Left kidney (tissue), 1 donor: ENCODE measurements at regions not wholly inside any gene's neighbourhood (a gene's known extent, or its start where the extent isn't known, plus 50 kb on each side); places are given as distances from the start of the nearest gene placed in this dataset.
A peak's percentile ranks its signal among the peaks of the same experiment; 100 is the strongest.
"Not testable (repeated sequence)": the region's sequence is repeated elsewhere in the genome, so short reads cannot be mapped to it uniquely, and the experiment has no call there.

ENCODE experiments used
- DNase-seq: peaks from one replicate; pipeline ENCODE4 v3.0.0-alpha.2; 2013

GRCh38 chr7:68082961-68083657, 1086.5 kb downstream of the TYW1 start:
- not testable (repeated sequence) for DNase-seq

GRCh38 chr7:68087401-68087800, 1090.8 kb downstream of the TYW1 start:
- DNase-seq: no peak

GRCh38 chr7:68088879-68089278, 1092.2 kb downstream of the TYW1 start:
- DNase-seq: no peak

- DNase-seq: not testable (repeated sequence)
Measured at GRCh38 chr7:68090256-68090655, 1093.6 kb downstream of the TYW1 start.

- DNase-seq: no peak
Measured at GRCh38 chr7:68103319-68103718, 1106.7 kb downstream of the TYW1 start.

- peak; percentile 44 for DNase-seq
Measured at GRCh38 chr7:68107261-68107660, 1110.6 kb downstream of the TYW1 start.

GRCh38 chr7:68107968-68108367, 1111.3 kb downstream of the TYW1 start:
- no peak for DNase-seq

GRCh38 chr7:68109299-68109698, 1112.7 kb downstream of the TYW1 start:
- no peak for DNase-seq

- DNase-seq: no peak
Measured at GRCh38 chr7:68119411-68119810, 1122.8 kb downstream of the TYW1 start.

- DNase-seq: no peak
Measured at GRCh38 chr7:68121056-68121455, 1124.4 kb downstream of the TYW1 start.

GRCh38 chr7:68121655-68122054, 1125.0 kb downstream of the TYW1 start:
- no peak for DNase-seq

GRCh38 chr7:68122801-68123200, 1126.2 kb downstream of the TYW1 start:
- DNase-seq: no peak

GRCh38 chr7:68125168-68125567, 1128.5 kb downstream of the TYW1 start:
- DNase-seq: no peak

- no peak for DNase-seq
Measured at GRCh38 chr7:68133045-68133444, 1136.4 kb downstream of the TYW1 start.

GRCh38 chr7:68143345-68143744, 1146.7 kb downstream of the TYW1 start:
- no peak for DNase-seq

- DNase-seq: no peak
Measured at GRCh38 chr7:68146983-68147382, 1150.3 kb downstream of the TYW1 start.

- no peak for DNase-seq
Measured at GRCh38 chr7:68147614-68148238, 1151.1 kb downstream of the TYW1 start.

- no peak for DNase-seq
Measured at GRCh38 chr7:68148440-68148839, 1151.8 kb downstream of the TYW1 start.

GRCh38 chr7:68152205-68152604, 1155.6 kb downstream of the TYW1 start:
- no peak for DNase-seq

- no peak for DNase-seq
Measured at GRCh38 chr7:68155676-68156075, 1159.0 kb downstream of the TYW1 start.

- peak; percentile 20 for DNase-seq
Measured at GRCh38 chr7:68158686-68159295, 1162.2 kb downstream of the TYW1 start.

GRCh38 chr7:68162712-68163111, 1166.1 kb downstream of the TYW1 start:
- no peak for DNase-seq

GRCh38 chr7:68166525-68166924, 1169.9 kb downstream of the TYW1 start:
- DNase-seq: no peak

- DNase-seq: no peak
Measured at GRCh38 chr7:68173513-68173912, 1176.9 kb downstream of the TYW1 start.
